ENCODE measurements at regions not wholly inside any gene's neighbourhood (a gene's known extent, or its start where the extent isn't known, plus 50 kb on each side); places are given as distances from the start of the nearest gene placed in this dataset.

DNA sequence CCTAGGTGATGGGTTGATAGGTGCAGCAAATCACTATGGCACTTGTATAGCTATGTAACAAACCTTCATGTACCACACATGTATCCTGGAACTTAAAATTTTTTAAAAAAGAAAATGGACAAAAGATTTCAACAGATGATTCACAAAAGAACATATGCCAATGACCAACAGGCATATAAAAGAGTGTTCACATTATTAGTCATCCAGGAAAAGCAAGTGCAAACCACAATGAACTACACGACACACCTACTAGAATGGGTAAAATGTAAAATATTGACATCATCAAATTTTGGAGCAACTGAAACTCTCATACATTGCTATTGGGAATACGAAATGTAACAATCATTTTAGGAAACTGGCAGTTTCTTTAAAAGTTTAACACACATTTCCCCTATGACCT is 109.9 kb downstream of the YIPF5 start:
- H3K4me3 ChIP-seq (ENCODE audit: insufficient read depth in 1 of 2, low read depth in 1 of 2, low read length in 2 of 2): no peak overlapping the region
- H3K79me1 ChIP-seq (replicated peaks; ENCODE audit: low read length, poor library complexity, severe bottlenecking): no peaks in the 10 kb centered on the region
- no peak overlapping the region for H3K14ac ChIP-seq (ENCODE audit: low read length in 2 of 2)
- H3K27ac ChIP-seq (ENCODE audit: low read length, poor library complexity, severe bottlenecking): no peak overlapping the region
- H3K4me1 ChIP-seq (ENCODE audit: control insufficient read depth, insufficient read depth, low read depth, low read length): no peaks in the 10 kb centered on the region
- no peak overlapping the region for H3K18ac ChIP-seq (ENCODE audit: low read depth in 1 of 2, low read length in 2 of 2)
- no peak overlapping the region for H3K9ac ChIP-seq (ENCODE audit: low read length)
- H3K4ac ChIP-seq (ENCODE audit: low read depth in 1 of 2, low read length in 2 of 2): no peak overlapping the region
- 100% methylated on average over 1 of the region's 2 CpGs for WGBS
- no peak overlapping the region for H3K23ac ChIP-seq (ENCODE audit: low read length in 2 of 2)
- no peak overlapping the region for H3K4me2 ChIP-seq (ENCODE audit: low read length, poor library complexity, severe bottlenecking)
- no peak overlapping the region for H2BK5ac ChIP-seq (ENCODE audit: low read depth, low read length, poor library complexity, severe bottlenecking)
- no peak overlapping the region for H4K91ac ChIP-seq (ENCODE audit: low read length)
- no peaks in the 10 kb centered on the region for H3K36me3 ChIP-seq (ENCODE audit: control insufficient read depth in 1 of 2, insufficient read depth in 2 of 2, low read depth in 1 of 2, low read length in 2 of 2)
- no peak overlapping the region for H2AK5ac ChIP-seq (ENCODE audit: low read length, severe bottlenecking)
- H2AFZ ChIP-seq (ENCODE audit: low read depth, low read length): no peak overlapping the region
- H2BK120ac ChIP-seq (ENCODE audit: low read depth, low read length): no peak overlapping the region
- no peak overlapping the region for H2BK12ac ChIP-seq (ENCODE audit: low read length in 2 of 2)
- DNase-seq: no peak
- H4K8ac ChIP-seq (ENCODE audit: low read length): no peak overlapping the region
- no peaks in the 10 kb centered on the region for H3K27me3 ChIP-seq (ENCODE audit: control insufficient read depth in 1 of 2, insufficient read depth in 1 of 2, low read length in 2 of 2)
- peaks cover 16% of the 10 kb centered on the region for H3K9me3 ChIP-seq (ENCODE audit: control insufficient read depth, low read length)
- no peak overlapping the region for H2BK15ac ChIP-seq (ENCODE audit: low read depth, poor library complexity, severe bottlenecking)

DNA sequence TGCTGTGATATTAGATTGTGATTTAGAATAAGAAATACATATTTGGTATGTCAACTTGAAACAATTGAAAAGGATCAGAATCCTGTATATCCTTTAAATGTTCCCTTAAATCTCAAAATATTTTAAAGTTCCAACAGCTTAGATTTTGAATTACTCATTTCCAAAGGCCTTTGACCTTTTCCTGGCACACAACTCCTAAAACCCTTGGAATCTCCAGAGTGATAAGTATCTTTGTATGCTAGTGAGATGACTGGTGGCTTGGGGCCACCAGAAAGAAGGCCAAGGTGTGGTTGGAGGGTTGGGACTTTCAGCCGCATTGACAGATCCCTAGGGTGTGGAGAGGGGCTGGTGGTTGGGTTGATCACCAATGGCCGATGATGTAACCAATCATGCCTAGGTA is 104.7 kb downstream of the YIPF5 start:
- Histone ChIP-seq H3K36me3 (ENCODE audit: control insufficient read depth in 1 of 2, insufficient read depth in 2 of 2, low read depth in 1 of 2, low read length in 2 of 2) (no peaks in the 10 kb centered on the region), H2AK5ac (ENCODE audit: low read length, severe bottlenecking) (no peak overlapping the region), H2BK12ac (ENCODE audit: low read length in 2 of 2) (no peak overlapping the region)

DNA sequence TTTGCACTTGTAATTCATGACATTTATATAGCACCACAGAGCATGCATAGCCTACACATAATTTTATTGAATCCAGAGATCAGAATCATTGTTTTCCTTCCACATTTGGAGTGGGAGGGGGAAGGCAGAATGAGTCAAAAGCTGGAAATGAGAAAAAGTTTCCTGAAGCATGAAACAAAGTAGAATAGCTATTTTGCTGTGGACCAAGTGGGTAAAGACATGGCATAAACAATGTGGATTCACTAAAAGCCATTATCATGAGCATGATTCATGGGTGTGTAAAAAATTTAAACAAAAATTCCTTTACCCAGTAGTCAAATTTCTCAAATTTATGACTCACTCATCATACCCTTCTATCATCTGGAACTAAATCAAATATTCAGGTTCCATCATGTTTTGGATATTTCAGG is 97.9 kb downstream of the YIPF5 start:
- Histone ChIP-seq H2BK15ac (ENCODE audit: low read depth, poor library complexity, severe bottlenecking) (no peak overlapping the region), H3K23ac (ENCODE audit: low read length in 2 of 2) (no peak overlapping the region), H3K18ac (ENCODE audit: low read depth in 1 of 2, low read length in 2 of 2) (no peak overlapping the region), H4K91ac (ENCODE audit: low read length) (no peak overlapping the region), H3K27me3 (ENCODE audit: control insufficient read depth in 1 of 2, insufficient read depth in 1 of 2, low read length in 2 of 2) (no peaks in the 10 kb centered on the region), H2AFZ (ENCODE audit: low read depth, low read length) (no peak overlapping the region), H3K27ac (ENCODE audit: low read length, poor library complexity, severe bottlenecking) (no peak overlapping the region), H2BK5ac (ENCODE audit: low read depth, low read length, poor library complexity, severe bottlenecking) (no peak overlapping the region), H3K36me3 (ENCODE audit: control insufficient read depth in 1 of 2, insufficient read depth in 2 of 2, low read depth in 1 of 2, low read length in 2 of 2) (no peaks in the 10 kb centered on the region), H3K4me1 (ENCODE audit: control insufficient read depth, insufficient read depth, low read depth, low read length) (no peaks in the 10 kb centered on the region), H2BK120ac (ENCODE audit: low read depth, low read length) (no peak overlapping the region), H3K4me2 (ENCODE audit: low read length, poor library complexity, severe bottlenecking) (no peak overlapping the region), H4K8ac (ENCODE audit: low read length) (no peak overlapping the region), H3K9ac (ENCODE audit: low read length) (peak overlapping the region; percentile 50), H3K4me3 (ENCODE audit: insufficient read depth in 1 of 2, low read depth in 1 of 2, low read length in 2 of 2) (no peak overlapping the region), H2BK12ac (ENCODE audit: low read length in 2 of 2) (no peak overlapping the region), H3K4ac (ENCODE audit: low read depth in 1 of 2, low read length in 2 of 2) (no peak overlapping the region), H2AK5ac (ENCODE audit: low read length, severe bottlenecking) (no peak overlapping the region), H3K9me3 (ENCODE audit: control insufficient read depth, low read length) (no peaks in the 10 kb centered on the region), H3K14ac (ENCODE audit: low read length in 2 of 2) (no peak overlapping the region), H3K79me1 (replicated peaks; ENCODE audit: low read length, poor library complexity, severe bottlenecking) (no peaks in the 10 kb centered on the region)
- no peak for DNase-seq

More for the DNA sequence above, 104.7 kb downstream of the YIPF5 start:
- Histone ChIP-seq H3K23ac (ENCODE audit: low read length in 2 of 2) (no peak overlapping the region), H3K4me1 (ENCODE audit: control insufficient read depth, insufficient read depth, low read depth, low read length) (no peaks in the 10 kb centered on the region), H4K8ac (ENCODE audit: low read length) (no peak overlapping the region), H3K14ac (ENCODE audit: low read length in 2 of 2) (no peak overlapping the region), H2BK120ac (ENCODE audit: low read depth, low read length) (no peak overlapping the region), H3K4ac (ENCODE audit: low read depth in 1 of 2, low read length in 2 of 2) (no peak overlapping the region), H3K9ac (ENCODE audit: low read length) (no peak overlapping the region), H2AFZ (ENCODE audit: low read depth, low read length) (no peak overlapping the region), H3K9me3 (ENCODE audit: control insufficient read depth, low read length) (peaks cover 10% of the 10 kb centered on the region), H3K27ac (ENCODE audit: low read length, poor library complexity, severe bottlenecking) (no peak overlapping the region), H3K79me1 (replicated peaks; ENCODE audit: low read length, poor library complexity, severe bottlenecking) (no peaks in the 10 kb centered on the region), H2BK5ac (ENCODE audit: low read depth, low read length, poor library complexity, severe bottlenecking) (no peak overlapping the region), H3K27me3 (ENCODE audit: control insufficient read depth in 1 of 2, insufficient read depth in 1 of 2, low read length in 2 of 2) (no peaks in the 10 kb centered on the region), H3K4me2 (ENCODE audit: low read length, poor library complexity, severe bottlenecking) (no peak overlapping the region), H3K4me3 (ENCODE audit: insufficient read depth in 1 of 2, low read depth in 1 of 2, low read length in 2 of 2) (no peak overlapping the region), H4K91ac (ENCODE audit: low read length) (no peak overlapping the region), H3K18ac (ENCODE audit: low read depth in 1 of 2, low read length in 2 of 2) (no peak overlapping the region), H2BK15ac (ENCODE audit: low read depth, poor library complexity, severe bottlenecking) (no peak overlapping the region)
- WGBS: 88% methylated on average over 1 of the region's 2 CpGs
- no peak for DNase-seq

DNA sequence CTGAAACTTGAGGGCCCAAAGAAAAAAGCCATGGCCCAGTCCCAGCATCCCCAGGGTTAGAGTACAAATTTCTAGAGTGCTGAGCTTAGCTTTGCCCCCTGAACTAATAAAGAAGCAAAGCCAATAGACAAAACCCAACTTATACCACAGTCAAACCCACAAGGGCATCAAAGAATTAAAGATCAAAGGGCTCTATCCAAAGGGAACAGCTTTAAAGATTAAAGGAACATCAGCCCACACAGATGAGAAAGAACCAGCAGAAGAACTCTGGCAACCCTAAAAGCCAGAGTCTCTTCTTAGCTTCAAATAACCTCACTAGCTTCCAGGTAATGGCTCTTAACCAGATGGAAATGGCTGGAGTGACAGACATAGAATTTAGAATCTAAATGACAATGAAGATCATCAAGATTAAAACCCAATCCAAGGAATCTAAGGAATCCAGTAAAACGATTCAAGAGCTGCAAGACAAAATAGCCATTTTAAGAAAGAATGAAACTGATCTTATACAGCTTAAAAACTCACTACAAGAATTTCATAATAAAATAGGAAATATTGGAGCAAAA is 93.9 kb downstream of the YIPF5 start:
- Histone ChIP-seq H3K36me3 (ENCODE audit: control insufficient read depth in 1 of 2, insufficient read depth in 2 of 2, low read depth in 1 of 2, low read length in 2 of 2) (no peaks in the 10 kb centered on the region), H2BK12ac (ENCODE audit: low read length in 2 of 2) (no peak overlapping the region), H3K27ac (ENCODE audit: low read length, poor library complexity, severe bottlenecking) (no peak overlapping the region), H2BK120ac (ENCODE audit: low read depth, low read length) (no peak overlapping the region), H4K8ac (ENCODE audit: low read length) (no peak overlapping the region), H2BK5ac (ENCODE audit: low read depth, low read length, poor library complexity, severe bottlenecking) (no peak overlapping the region), H3K9me3 (ENCODE audit: control insufficient read depth, low read length) (peaks cover 21% of the 10 kb centered on the region), H3K4ac (ENCODE audit: low read depth in 1 of 2, low read length in 2 of 2) (no peak overlapping the region), H3K4me1 (ENCODE audit: control insufficient read depth, insufficient read depth, low read depth, low read length) (no peaks in the 10 kb centered on the region), H3K27me3 (ENCODE audit: control insufficient read depth in 1 of 2, insufficient read depth in 1 of 2, low read length in 2 of 2) (no peaks in the 10 kb centered on the region), H2AFZ (ENCODE audit: low read depth, low read length) (no peak overlapping the region), H3K4me3 (ENCODE audit: insufficient read depth in 1 of 2, low read depth in 1 of 2, low read length in 2 of 2) (no peak overlapping the region), H3K9ac (ENCODE audit: low read length) (no peak overlapping the region), H3K79me1 (replicated peaks; ENCODE audit: low read length, poor library complexity, severe bottlenecking) (no peaks in the 10 kb centered on the region), H3K18ac (ENCODE audit: low read depth in 1 of 2, low read length in 2 of 2) (no peak overlapping the region), H2AK5ac (ENCODE audit: low read length, severe bottlenecking) (no peak overlapping the region), H3K4me2 (ENCODE audit: low read length, poor library complexity, severe bottlenecking) (no peak overlapping the region), H4K91ac (ENCODE audit: low read length) (no peak overlapping the region), H3K23ac (ENCODE audit: low read length in 2 of 2) (no peak overlapping the region), H3K14ac (ENCODE audit: low read length in 2 of 2) (no peak overlapping the region), H2BK15ac (ENCODE audit: low read depth, poor library complexity, severe bottlenecking) (no peak overlapping the region)
- DNase-seq: no peak
- 60% methylated on average over 1 of the region's 1 CpG for WGBS

Measured in mesenchymal stem cell (in vitro differentiated cells and primary cell).